ENCODE measurements at regions not wholly inside any gene's neighbourhood (a gene's known extent, or its start where the extent isn't known, plus 50 kb on each side); places are given as distances from the start of the nearest gene placed in this dataset.

GRCh38 chr4:187416216-187416615 is 579.4 kb upstream of the ZFP42 start:
- Histone ChIP-seq H3K4me1 (replicated peaks in 1 of 4; ENCODE audit: control insufficient read depth in 3 of 4, insufficient read depth in 4 of 4, low read length in 3 of 4) (no peaks in the 10 kb centered on the region), H3K27me3 (replicated peaks in 1 of 4; ENCODE audit: control insufficient read depth in 3 of 4, extremely low read depth in 1 of 4, insufficient read depth in 3 of 4, low read length in 3 of 4) (no peaks in the 10 kb centered on the region), H3K56ac (replicated peaks; ENCODE audit: insufficient read length, low read depth, low read length) (no peak overlapping the region), H3K9me3 (ENCODE audit: insufficient read depth in 2 of 2, low read depth in 1 of 2, low read length in 1 of 2) (peaks cover 0 to 7% of the 10 kb centered on the region in 2 experiments; a peak in 2 of 4 replicates), H2BK5ac (ENCODE audit: low read depth, low read length) (no peak overlapping the region), H3K79me1 (ENCODE audit: low read depth, low read length) (no peaks in the 10 kb centered on the region), H2BK20ac (ENCODE audit: low read length) (no peak overlapping the region), H4K5ac (ENCODE audit: insufficient read length, low read depth, low read length) (no peak overlapping the region), H3K23ac (ENCODE audit: insufficient read length) (no peak overlapping the region), H3K79me2 (ENCODE audit: control insufficient read depth in 1 of 2, insufficient read depth in 2 of 2, low read length in 2 of 2) (no peaks in the 10 kb centered on the region), H3K9ac (replicated peaks in 1 of 4; ENCODE audit: extremely low read depth in 1 of 4, low read depth in 3 of 4, low read length in 3 of 4) (no peak overlapping the region), H3K23me2 (ENCODE audit: low read depth, low read length) (no peaks in the 10 kb centered on the region), H4K91ac (replicated peaks; ENCODE audit: insufficient read length, low read length) (no peak overlapping the region), H3K4me3 (ENCODE audit: extremely low read depth in 1 of 4, insufficient read depth in 2 of 4, low read depth in 3 of 4, low read length in 4 of 4) (no peak overlapping the region), H4K8ac (ENCODE audit: extremely low read depth, insufficient read depth, low read length) (no peak overlapping the region), H3K27ac (ENCODE audit: low read depth, low read length) (no peak overlapping the region), H3K18ac (ENCODE audit: extremely low read depth, low read length) (no peak overlapping the region), H3K14ac (ENCODE audit: insufficient read length) (no peak overlapping the region), H3K4me2 (ENCODE audit: insufficient read depth in 1 of 2, low read depth in 2 of 2, low read length in 2 of 2) (no peak overlapping the region), H2BK120ac (replicated peaks; ENCODE audit: low read depth, low read length) (no peak overlapping the region), H2AK5ac (ENCODE audit: low read depth, low read length) (no peak overlapping the region), H4K20me1 (replicated peaks in 1 of 2; ENCODE audit: control insufficient read depth in 1 of 2, insufficient read depth in 2 of 2, low read length in 2 of 2) (no peaks in the 10 kb centered on the region), H2BK12ac (ENCODE audit: low read depth, low read length) (no peak overlapping the region), H2AFZ (ENCODE audit: low read length) (no peak overlapping the region), H3K4ac (replicated peaks; ENCODE audit: insufficient read length, low read depth, low read length) (no peak overlapping the region), H2BK15ac (ENCODE audit: low read length) (no peak overlapping the region), H3K36me3 (ENCODE audit: control insufficient read depth in 2 of 4, insufficient read depth in 4 of 4, low read length in 3 of 4) (no peaks in the 10 kb centered on the region)
- WGBS, 2 experiments (ENCODE audit: extremely low coverage in 1 of 2, insufficient coverage in 1 of 2, insufficient read length in 1 of 2, insufficient replicate concordance in 2 of 2, low coverage in 1 of 2, low lambda C conversion rate in 2 of 2, missing lambda C conversion rate in 1 of 2): 88% methylated on average over 3 of the region's 3 CpGs; no CpG with 5 or more reads in 1 of the 2 experiments
- CTCF ChIA-PET (ENCODE audit: partially characterized antibody): no interaction called here
- POLR2A ChIA-PET (ENCODE audit: partially characterized antibody): no interaction called here
- FAIRE-seq: no peak
- TF ChIP-seq EGR1 (IDR thresholded peaks at IDR 0.05; ENCODE audit: borderline replicate concordance, low read depth, low read length): no peak
- TF ChIP-seq MAFK (IDR thresholded peaks at IDR 0.05; ENCODE audit: low read depth, low read length): no peak
- TF ChIP-seq BACH1 (IDR thresholded peaks at IDR 0.05; ENCODE audit: low read length): no peak
- no peak for TF ChIP-seq RBBP5 (IDR thresholded peaks at IDR 0.05; ENCODE audit: borderline replicate concordance, low read depth, low read length)
- no peak for TF ChIP-seq CREB1 (IDR thresholded peaks at IDR 0.05)
- no peak for TF ChIP-seq KDM4A (IDR thresholded peaks at IDR 0.05; ENCODE audit: low read depth, low read length, severe bottlenecking)
- TF ChIP-seq EZH2 (IDR thresholded peaks at IDR 0.05; ENCODE audit: low read depth, low read length, severe bottlenecking): no peak
- TF ChIP-seq YY1 (IDR thresholded peaks at IDR 0.05; ENCODE audit: low read depth, low read length): no peak
- TF ChIP-seq EP300 (IDR thresholded peaks at IDR 0.05; ENCODE audit: borderline replicate concordance in 1 of 2, low read depth in 2 of 2, low read length in 2 of 2): no peak
- TF ChIP-seq GTF2F1 (IDR thresholded peaks at IDR 0.05; ENCODE audit: borderline replicate concordance, low read depth, low read length): no peak
- TF ChIP-seq E2F6 (IDR thresholded peaks at IDR 0.05): no peak
- TF ChIP-seq, protein P1, sequence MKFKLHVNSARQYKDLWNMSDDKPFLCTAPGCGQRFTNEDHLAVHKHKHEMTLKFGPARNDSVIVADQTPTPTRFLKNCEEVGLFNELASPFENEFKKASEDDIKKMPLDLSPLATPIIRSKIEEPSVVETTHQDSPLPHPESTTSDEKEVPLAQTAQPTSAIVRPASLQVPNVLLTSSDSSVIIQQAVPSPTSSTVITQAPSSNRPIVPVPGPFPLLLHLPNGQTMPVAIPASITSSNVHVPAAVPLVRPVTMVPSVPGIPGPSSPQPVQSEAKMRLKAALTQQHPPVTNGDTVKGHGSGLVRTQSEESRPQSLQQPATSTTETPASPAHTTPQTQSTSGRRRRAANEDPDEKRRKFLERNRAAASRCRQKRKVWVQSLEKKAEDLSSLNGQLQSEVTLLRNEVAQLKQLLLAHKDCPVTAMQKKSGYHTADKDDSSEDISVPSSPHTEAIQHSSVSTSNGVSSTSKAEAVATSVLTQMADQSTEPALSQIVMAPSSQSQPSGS (IDR thresholded peaks at IDR 0.05; ENCODE audit: low read length): no peak
- DNase-seq (ENCODE audit: low read depth in 1 of 2, low spot score in 2 of 2): no peak

Data from H1 (cell line).